GM23248 (cell line): ENCODE measurements at regions not wholly inside any gene's neighbourhood (a gene's known extent, or its start where the extent isn't known, plus 50 kb on each side); places are given as distances from the start of the nearest gene placed in this dataset.

ENCODE experiments used
- EZH2 ChIP-seq: fragments of 200-600 bp; sonication (generic); IDR thresholded peaks from 2 replicates; pipeline ENCODE4 v1.6.1; 2018; ENCODE audit warnings: antibody characterized with exemption, mild to moderate bottlenecking; ENCODE audit not compliant: insufficient read depth, poor library complexity, severe bottlenecking
- EZH2phosphoT487 ChIP-seq: fragments of 200-600 bp; sonication (generic); IDR thresholded peaks from 2 replicates; pipeline ENCODE4 v1.6.1; 2018; ENCODE audit warnings: antibody characterized with exemption, moderate library complexity, mild to moderate bottlenecking, low read depth; ENCODE audit not compliant: insufficient read depth

GRCh38 chr4:117357437-117357836, 272.1 kb upstream of the TRAM1L1 start:
- no peak for TF ChIP-seq EZH2phosphoT487
- TF ChIP-seq EZH2 = no peak
